Stimulated activated CD4-positive, alpha-beta T cell treated with anti-CD3 and anti-CD28 coated beads, Interleukin-4, amount 100 ng/mL, for 1 hour (primary cell): ENCODE measurements at regions not wholly inside any gene's neighbourhood (a gene's known extent, or its start where the extent isn't known, plus 50 kb on each side); places are given as distances from the start of the nearest gene placed in this dataset.
"Not testable (repeated sequence)": the region's sequence is repeated elsewhere in the genome, so short reads cannot be mapped to it uniquely, and the experiment has no call there.

Experiments
- DNase-seq: peaks from one replicate; pipeline ENCODE4 v3.0.0-alpha.2; 2020

GRCh38 chr22:44628835-44629234 lies 73.2 kb upstream of the PRR5 start:
- no peak for DNase-seq

DNA sequence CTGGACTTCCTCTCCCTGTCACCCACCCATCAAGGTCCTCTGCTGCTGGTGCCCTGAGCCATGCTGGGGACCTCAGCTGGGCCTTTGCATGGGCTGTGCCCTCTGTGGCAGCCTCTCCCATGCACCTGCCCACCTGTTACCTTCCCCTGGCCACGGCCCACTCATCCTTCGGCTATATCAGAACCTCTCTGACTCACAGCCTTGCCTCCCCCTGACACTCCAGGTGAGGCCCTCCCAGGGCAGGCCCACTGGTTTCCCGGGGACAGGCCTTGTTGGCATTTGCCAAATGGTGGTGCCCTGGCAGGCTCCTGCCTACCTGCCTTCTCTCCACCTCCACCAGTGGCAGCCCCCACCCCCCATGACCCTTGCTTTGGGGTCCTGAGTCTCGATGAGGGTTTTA lies 73.7 kb upstream of the PRR5 start:
- DNase-seq: no peak

- no peak for DNase-seq
Observed at GRCh38 chr22:44627521-44628139, 74.4 kb upstream of the PRR5 start.

- peak; percentile 73 for DNase-seq
Observed at GRCh38 chr22:44625981-44626687, 75.9 kb upstream of the PRR5 start.

- no peak for DNase-seq
Observed at GRCh38 chr22:44625421-44625760, 76.6 kb upstream of the PRR5 start.

DNA sequence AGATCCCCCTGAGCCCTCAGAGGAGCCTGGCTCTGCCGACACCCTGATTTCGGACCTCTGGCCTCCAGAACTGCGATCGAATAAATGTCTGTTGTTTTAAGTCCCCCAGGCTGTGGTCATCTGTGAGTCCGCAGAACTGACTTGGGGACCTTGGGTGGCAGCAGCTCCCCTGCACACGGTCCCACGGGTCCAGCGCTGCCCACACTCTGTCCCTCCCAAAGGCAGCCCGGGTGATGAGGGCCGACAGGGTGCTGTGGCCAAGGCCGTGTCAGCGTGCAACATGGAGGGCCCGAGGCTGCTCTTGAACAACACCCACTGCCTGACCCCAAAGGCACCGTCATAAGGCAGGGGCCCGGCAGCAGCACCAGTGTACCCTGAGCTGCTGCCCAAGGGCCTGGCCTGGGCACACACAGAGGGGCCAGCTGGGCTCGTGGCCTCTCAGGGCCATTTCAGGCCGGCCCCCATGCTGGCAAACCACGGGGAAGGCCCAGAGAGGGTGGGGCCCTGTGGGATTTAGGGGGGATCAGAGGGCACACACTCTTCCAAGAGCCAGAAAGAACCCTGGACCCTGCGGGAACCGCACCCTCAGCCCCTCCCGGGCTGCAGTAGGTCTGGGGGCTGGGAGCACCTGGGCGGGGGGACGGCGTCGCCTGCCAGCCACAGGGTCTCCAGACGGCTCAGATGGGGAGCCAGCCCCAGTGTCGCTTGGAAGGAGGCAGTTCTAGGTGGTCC lies 77.1 kb upstream of the PRR5 start:
- DNase-seq: no peak

DNA sequence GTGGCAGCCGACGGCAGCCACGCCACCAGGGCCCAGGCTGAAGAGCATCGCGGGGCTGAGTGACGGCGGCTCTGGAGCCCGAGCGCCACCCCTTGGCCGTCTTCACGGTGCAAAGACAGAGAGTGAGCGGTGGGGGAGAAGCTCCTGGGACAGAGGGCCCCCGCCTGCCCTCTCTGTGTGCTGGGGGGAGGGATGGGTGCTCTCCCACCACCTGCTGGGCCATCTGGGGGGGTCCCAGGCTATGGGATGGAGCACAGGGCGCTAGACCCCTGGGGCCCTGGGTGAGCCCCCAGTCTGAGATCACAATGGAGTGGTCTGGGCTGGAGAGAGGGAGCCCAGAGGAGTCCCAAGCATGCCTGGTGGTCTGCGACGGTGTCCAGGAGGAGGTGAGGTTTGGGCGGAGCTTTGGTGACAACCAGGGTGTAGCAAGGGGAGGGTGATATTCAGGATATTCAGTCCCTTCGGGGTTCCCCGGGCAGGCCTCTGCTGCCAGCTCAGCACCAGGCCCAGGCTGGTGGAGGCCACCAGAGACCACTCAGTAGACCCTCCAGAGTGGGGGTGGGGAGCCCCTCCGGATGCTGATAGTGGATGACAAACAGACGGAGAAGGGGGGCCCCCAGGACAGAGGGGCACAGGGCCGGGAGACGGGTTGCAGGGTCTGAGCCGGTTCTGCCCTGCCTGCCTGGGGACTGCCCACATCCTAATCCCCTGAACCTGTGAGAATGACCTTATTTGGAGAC lies 78.1 kb upstream of the PRR5 start:
- no peak for DNase-seq

GRCh38 chr22:44622679-44623078 lies 79.3 kb upstream of the PRR5 start:
- DNase-seq: no peak

DNA sequence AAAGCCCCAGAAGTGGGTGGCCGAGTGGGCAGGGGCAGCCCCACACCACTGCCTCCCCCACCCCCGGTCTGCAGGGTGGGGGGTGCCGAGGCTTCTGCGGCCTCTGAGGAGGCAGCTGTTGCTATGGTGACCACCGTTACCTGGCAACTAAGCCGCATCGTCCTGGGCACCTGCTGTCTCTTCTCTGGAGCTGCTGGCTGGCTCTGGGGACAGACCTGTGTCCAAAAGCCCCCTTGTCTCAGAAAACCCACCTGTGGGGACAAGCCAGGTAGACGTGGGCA lies 79.9 kb upstream of the PRR5 start:
- no peak for DNase-seq

DNA sequence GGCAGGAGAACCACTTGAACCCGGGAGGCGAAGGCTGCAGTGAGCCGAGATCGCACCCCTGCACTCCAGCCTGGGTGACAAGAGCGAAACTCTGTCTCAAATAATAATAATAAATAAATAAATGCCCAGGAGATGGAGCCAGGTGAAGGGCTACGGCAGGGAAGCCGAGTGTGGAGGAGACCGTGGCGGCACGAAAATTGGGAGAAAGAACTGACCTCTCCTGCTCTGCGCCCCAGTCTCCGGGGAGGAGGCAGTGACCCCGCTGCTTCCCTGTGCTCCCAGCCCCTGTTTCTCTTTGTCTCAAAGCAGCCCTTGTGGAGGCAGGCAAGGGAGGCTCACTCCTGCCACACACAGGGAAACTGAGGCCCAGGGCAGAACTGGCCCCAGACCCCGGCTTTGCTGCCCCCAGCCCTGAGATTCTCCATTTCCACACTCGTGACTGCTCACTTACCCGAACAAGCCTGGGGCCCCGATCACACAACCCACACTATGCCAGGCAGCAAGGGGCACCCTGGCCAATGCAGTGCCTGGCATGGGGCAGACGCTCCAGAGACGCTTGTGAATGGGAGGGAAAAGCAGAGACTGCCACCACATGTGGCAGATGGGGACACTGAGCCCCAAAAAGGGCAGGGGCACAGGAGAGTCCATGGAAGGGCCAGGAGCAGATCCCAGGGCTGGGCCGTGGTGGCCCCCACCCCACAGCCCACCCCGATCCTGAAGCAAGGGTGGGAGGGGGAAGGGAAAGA lies 80.4 kb upstream of the PRR5 start:
- DNase-seq: no peak

DNA sequence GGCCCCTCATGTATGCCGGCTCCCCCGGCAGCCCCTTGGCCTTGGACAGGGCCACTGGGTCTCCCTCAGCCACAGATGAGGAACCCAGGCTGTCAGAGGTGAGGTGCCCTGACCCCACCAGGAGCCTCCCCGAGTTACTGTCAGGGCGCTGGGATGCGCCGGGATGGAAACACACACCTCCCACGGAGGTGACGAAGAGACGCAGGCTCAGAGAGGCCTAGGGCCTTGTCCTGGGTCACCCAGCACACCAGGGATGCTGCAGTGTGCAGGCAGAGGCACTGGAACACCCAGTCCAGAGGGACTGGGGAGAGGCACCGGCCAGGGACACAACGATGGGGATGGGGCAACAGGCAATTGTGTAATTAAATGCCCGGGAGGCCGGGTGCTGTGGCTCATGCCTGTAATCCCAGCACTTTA lies 81.2 kb upstream of the PRR5 start:
- DNase-seq: no peak

GRCh38 chr22:44620129-44620840 lies 81.7 kb upstream of the PRR5 start:
- DNase-seq: peak; percentile 62

GRCh38 chr22:44619560-44620128 lies 82.4 kb upstream of the PRR5 start:
- DNase-seq: not testable (repeated sequence)

DNA sequence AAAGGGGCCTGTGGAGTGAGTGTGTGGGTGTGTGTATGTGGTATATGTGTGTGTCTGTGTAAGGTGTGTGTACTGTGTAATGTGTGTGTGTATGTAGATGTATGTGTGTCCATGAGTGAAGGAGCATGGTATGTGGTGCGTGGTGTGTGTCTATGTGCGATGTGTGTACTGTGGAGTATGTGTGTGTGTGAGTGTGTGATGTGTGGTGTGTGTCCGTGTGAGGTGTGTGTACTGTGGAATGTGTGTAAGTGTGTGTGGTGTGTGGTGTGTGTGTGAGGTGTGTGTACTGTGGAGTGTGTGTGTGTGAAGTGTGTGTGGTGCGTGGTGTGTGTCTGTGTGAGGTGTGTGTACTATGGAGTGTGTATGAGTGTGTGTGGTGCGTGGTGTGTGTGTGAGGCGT lies 83.1 kb upstream of the PRR5 start:
- not testable (repeated sequence) for DNase-seq

- no peak for DNase-seq
Observed at GRCh38 chr22:44618400-44618799, 83.6 kb upstream of the PRR5 start.

DNA sequence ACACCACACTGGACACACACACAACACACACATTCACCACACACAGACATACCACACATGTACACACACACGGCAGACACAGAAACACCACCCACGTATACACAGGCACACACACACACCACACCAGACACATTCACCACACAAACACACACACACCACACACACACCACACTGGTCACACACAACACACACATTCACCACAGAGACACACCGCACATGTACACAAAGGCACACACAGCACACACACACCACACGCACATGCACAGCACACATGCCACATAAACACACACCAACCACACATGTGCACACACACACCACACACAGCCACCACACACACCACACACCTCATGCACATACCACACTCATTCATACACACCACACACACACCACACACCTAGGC lies 84.2 kb upstream of the PRR5 start:
- no peak for DNase-seq

DNA sequence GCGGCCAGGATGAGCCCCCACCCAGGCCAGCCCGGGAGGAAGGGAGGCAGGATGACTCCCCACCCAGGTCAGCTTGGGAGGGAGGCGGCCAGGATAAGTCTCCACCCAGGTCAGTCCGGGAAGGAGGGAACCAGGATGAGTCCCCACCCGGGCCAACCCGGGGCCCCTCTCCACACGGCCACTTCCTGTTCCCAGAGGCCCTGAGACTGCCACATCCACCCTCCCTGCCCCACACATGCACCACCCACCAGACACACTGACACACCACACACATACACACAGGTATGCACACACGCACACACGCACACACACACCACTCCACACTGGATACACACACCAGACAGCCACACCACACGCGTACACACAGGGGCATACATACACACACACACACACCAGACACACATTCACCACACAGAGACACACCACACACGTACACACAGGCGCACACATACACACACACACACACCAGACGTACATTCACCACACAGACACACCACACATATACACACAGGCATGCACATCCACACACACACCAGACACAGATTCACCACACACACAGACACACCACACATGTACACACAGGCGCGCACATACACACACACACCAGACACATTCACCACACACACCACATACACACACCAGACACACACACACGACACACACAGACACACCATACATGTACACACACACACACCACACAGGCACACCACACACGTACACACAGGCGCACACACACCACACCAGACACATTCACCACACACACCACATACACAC lies 84.9 kb upstream of the PRR5 start:
- no peak for DNase-seq

DNA sequence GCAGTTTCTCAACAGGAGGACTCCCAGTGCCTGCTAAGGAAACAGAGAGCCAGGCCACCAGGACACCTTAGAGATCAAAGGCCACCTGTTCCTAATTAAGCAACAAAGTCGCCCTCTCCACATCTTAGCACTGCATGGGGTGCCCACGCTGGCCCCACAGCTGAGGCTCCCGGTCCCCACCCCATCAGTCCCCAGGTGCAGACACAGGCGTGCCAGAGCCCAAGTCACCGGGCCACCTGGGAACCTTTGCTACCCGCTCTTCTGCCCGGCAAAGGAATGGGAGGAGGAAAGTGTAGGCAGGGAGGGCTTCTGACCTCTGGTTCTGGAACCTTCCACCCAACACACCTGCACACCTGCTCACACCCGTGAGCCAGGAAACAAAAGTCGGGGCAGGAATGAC lies 85.5 kb upstream of the PRR5 start:
- no peak for DNase-seq

DNA sequence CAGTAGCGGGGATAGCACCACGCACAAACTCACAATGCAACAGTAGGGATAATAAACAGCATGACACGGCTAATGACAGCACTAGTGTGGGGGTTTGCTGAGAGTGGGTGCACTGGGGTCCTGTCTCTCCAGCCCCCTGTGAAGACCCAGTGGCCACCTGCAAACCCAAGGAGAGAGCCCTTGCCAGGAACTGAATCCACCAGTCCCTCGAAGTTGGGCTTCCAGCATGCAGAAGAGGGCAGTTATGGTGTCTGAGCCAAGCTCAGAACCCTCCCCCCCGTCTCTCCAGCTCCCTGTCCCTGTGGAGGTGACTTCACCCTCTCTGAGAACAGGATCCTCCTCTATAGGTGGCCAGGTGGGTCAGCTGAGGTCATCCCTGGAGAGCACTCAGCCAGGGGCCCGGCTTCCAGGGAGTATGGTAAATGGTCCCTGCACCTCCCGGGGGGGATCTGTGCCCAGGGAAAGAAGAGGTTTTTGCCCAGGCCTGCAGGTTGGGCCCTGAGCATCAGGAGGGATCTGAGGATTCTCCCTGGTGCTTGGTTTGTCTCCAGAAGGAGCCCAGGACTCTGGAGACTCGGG lies 86.3 kb upstream of the PRR5 start:
- no peak for DNase-seq

DNA sequence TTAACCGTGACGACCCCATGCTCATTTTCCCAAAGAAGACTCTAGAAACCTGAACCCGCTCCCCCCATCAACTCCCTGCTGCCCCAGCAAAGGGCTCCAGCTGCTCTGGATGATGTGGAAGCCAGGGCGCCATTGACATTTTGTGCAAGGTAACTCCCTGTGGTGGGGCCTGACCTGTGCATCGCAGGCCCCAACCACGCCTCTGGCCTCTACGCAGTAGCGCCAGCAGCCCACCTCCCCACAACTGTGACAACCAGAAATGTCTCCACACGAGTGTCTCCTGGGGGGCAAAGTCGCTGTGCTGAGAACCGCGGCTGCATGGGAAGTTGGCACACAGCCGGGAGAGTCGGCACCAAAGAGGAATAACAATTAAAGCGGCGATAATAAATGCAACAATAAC lies 86.9 kb upstream of the PRR5 start:
- no peak for DNase-seq

DNA sequence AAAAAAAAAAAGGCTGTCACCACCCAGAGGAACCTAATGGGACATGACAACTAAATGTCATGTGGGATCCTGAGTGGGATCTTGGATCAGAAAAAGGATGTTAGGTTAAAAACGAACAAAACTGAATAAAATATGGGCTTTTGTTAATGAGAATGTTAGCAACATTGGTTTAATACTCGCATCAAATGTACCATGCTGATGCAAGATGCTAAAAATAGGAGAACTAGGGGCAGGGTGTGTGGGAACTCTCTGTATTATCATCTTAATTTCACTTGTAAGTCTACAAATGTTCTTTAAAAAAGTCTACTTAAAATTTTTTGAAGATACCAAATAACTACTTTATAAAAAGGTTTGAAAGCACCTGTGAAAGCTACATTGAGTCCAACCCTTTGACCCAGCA lies 88.8 kb upstream of the PRR5 start:
- DNase-seq: no peak
